ENCODE measurements at regions not wholly inside any gene's neighbourhood (a gene's known extent, or its start where the extent isn't known, plus 50 kb on each side); places are given as distances from the start of the nearest gene placed in this dataset.
"Not testable (repeated sequence)": the region's sequence is repeated elsewhere in the genome, so short reads cannot be mapped to it uniquely, and the experiment has no call there.

- Mint-ChIP-seq H3K4me3 (no peak overlapping the region), H3K36me3 (peaks cover 0 to 4% (median 0%) of the 10 kb centered on the region in 3 donors), H3K4me1 (no peaks in the 10 kb centered on the region), H3K27me3 (ENCODE audit: low read depth in 3 of 3) (peaks cover 0 to 1% (median 0%) of the 10 kb centered on the region in 3 donors), H3K9me3 (peaks cover 15 to 65% (median 40%) of the 10 kb centered on the region in 6 donors), H3K27ac (no peak overlapping the region)
- DNase-seq: no peak
Measured at GRCh38 chr1:79716447-79716846, 709.9 kb upstream of the ADGRL4 start.

GRCh38 chr1:79714664-79715063, 708.1 kb upstream of the ADGRL4 start:
- H3K4me3 Mint-ChIP-seq: no peak overlapping the region
- H3K27ac Mint-ChIP-seq: no peak overlapping the region
- H3K4me1 Mint-ChIP-seq: no peaks in the 10 kb centered on the region
- no peak for DNase-seq
- peaks cover 0 to under 1% (median 0%) of the 10 kb centered on the region in 3 donors for H3K36me3 Mint-ChIP-seq
- H3K9me3 Mint-ChIP-seq: peaks cover 11 to 67% (median 41%) of the 10 kb centered on the region in 6 donors
- H3K27me3 Mint-ChIP-seq (ENCODE audit: low read depth in 3 of 3): peaks cover 0 to 1% (median 0%) of the 10 kb centered on the region in 3 donors

- Mint-ChIP-seq H3K27me3 (ENCODE audit: low read depth in 3 of 3) (no peaks in the 10 kb centered on the region), H3K4me1 (no peaks in the 10 kb centered on the region), H3K36me3 (no peaks in the 10 kb centered on the region), H3K4me3 (no peak overlapping the region), H3K9me3 (peaks cover 10 to 61% (median 33%) of the 10 kb centered on the region in 6 donors), H3K27ac (no peak overlapping the region)
- DNase-seq: no peak
Measured at GRCh38 chr1:79711001-79711431, 704.5 kb upstream of the ADGRL4 start.

GRCh38 chr1:79708646-79709265, 702.2 kb upstream of the ADGRL4 start:
- Mint-ChIP-seq H3K36me3 (no peaks in the 10 kb centered on the region), H3K9me3 (peaks cover 21 to 64% (median 35%) of the 10 kb centered on the region in 6 donors), H3K4me3 (no peak overlapping the region), H3K27ac (no peak overlapping the region), H3K27me3 (ENCODE audit: low read depth in 3 of 3) (no peaks in the 10 kb centered on the region), H3K4me1 (no peaks in the 10 kb centered on the region)
- no peak for DNase-seq

GRCh38 chr1:79705218-79705617, 698.7 kb upstream of the ADGRL4 start:
- Mint-ChIP-seq H3K36me3 (no peaks in the 10 kb centered on the region), H3K27me3 (ENCODE audit: low read depth in 3 of 3) (no peaks in the 10 kb centered on the region), H3K4me1 (no peaks in the 10 kb centered on the region), H3K9me3 (peaks cover 30 to 59% (median 41%) of the 10 kb centered on the region in 6 donors), H3K4me3 (no peak overlapping the region), H3K27ac (no peak overlapping the region)
- no peak for DNase-seq

- no peaks in the 10 kb centered on the region for H3K4me1 Mint-ChIP-seq
- H3K27me3 Mint-ChIP-seq (ENCODE audit: low read depth in 3 of 3): no peaks in the 10 kb centered on the region
- H3K9me3 Mint-ChIP-seq: peaks cover 28 to 64% (median 44%) of the 10 kb centered on the region in 6 donors
- DNase-seq: no peak
- no peak overlapping the region for H3K4me3 Mint-ChIP-seq
- H3K27ac Mint-ChIP-seq: no peak overlapping the region
- H3K36me3 Mint-ChIP-seq: peaks cover 0 to 4% (median 1%) of the 10 kb centered on the region in 3 donors
Measured at GRCh38 chr1:79704067-79704466, 697.5 kb upstream of the ADGRL4 start.

- peaks cover 35 to 73% (median 52%) of the 10 kb centered on the region in 6 donors for H3K9me3 Mint-ChIP-seq
- H3K27ac Mint-ChIP-seq; DNase-seq; H3K36me3 Mint-ChIP-seq; H3K4me3 Mint-ChIP-seq; H3K4me1 Mint-ChIP-seq; H3K27me3 Mint-ChIP-seq (ENCODE audit: low read depth in 3 of 3): not testable (repeated sequence)
Measured at GRCh38 chr1:79702336-79702999, 695.9 kb upstream of the ADGRL4 start.

GRCh38 chr1:79695138-79695537, 688.6 kb upstream of the ADGRL4 start:
- H3K4me3 Mint-ChIP-seq: no peak overlapping the region
- no peak for DNase-seq
- peaks cover 0 to 4% (median 0%) of the 10 kb centered on the region in 3 donors for H3K27me3 Mint-ChIP-seq (ENCODE audit: low read depth in 3 of 3)
- H3K9me3 Mint-ChIP-seq: peaks cover 5 to 69% (median 50%) of the 10 kb centered on the region in 6 donors
- no peak overlapping the region for H3K27ac Mint-ChIP-seq
- H3K4me1 Mint-ChIP-seq: no peaks in the 10 kb centered on the region
- peaks cover 0 to 12% (median 6%) of the 10 kb centered on the region in 3 donors for H3K36me3 Mint-ChIP-seq

GRCh38 chr1:79694241-79694640, 687.7 kb upstream of the ADGRL4 start:
- Mint-ChIP-seq H3K36me3 (peaks cover 0 to 12% (median 2%) of the 10 kb centered on the region in 3 donors), H3K4me3 (no peak overlapping the region), H3K27me3 (ENCODE audit: low read depth in 3 of 3) (peaks cover 0 to 4% (median 0%) of the 10 kb centered on the region in 3 donors), H3K9me3 (peaks cover 5 to 70% (median 45%) of the 10 kb centered on the region in 6 donors), H3K4me1 (no peaks in the 10 kb centered on the region), H3K27ac (no peak overlapping the region)
- DNase-seq: no peak

- H3K27me3 Mint-ChIP-seq (ENCODE audit: low read depth in 3 of 3): peaks cover 0 to 4% (median 0%) of the 10 kb centered on the region in 3 donors
- peaks cover 5 to 70% (median 43%) of the 10 kb centered on the region in 6 donors for H3K9me3 Mint-ChIP-seq
- peaks cover 0 to 6% (median 2%) of the 10 kb centered on the region in 3 donors for H3K36me3 Mint-ChIP-seq
- DNase-seq: no peak
- H3K4me3 Mint-ChIP-seq: no peak overlapping the region
- no peak overlapping the region for H3K27ac Mint-ChIP-seq
- H3K4me1 Mint-ChIP-seq: no peaks in the 10 kb centered on the region
Measured at GRCh38 chr1:79693441-79694114, 687.0 kb upstream of the ADGRL4 start.

- H3K36me3 Mint-ChIP-seq: peaks cover 0 to 4% (median 2%) of the 10 kb centered on the region in 3 donors
- H3K27me3 Mint-ChIP-seq (ENCODE audit: low read depth in 3 of 3): peaks cover 0 to 4% (median 0%) of the 10 kb centered on the region in 3 donors
- no peak overlapping the region for H3K27ac Mint-ChIP-seq
- H3K9me3 Mint-ChIP-seq: peaks cover 2 to 70% (median 46%) of the 10 kb centered on the region in 6 donors
- no peak overlapping the region for H3K4me3 Mint-ChIP-seq
- H3K4me1 Mint-ChIP-seq: no peaks in the 10 kb centered on the region
- no peak for DNase-seq
Measured at GRCh38 chr1:79692519-79692918, 686.0 kb upstream of the ADGRL4 start.

- H3K27me3 Mint-ChIP-seq (ENCODE audit: low read depth in 3 of 3): peaks cover 0 to 2% (median 0%) of the 10 kb centered on the region in 3 donors
- no peak overlapping the region for H3K4me3 Mint-ChIP-seq
- no peaks in the 10 kb centered on the region for H3K4me1 Mint-ChIP-seq
- peaks cover 0 to 66% (median 39%) of the 10 kb centered on the region in 6 donors for H3K9me3 Mint-ChIP-seq
- peaks cover 0 to 7% (median 2%) of the 10 kb centered on the region in 3 donors for H3K36me3 Mint-ChIP-seq
- DNase-seq: no peak
- H3K27ac Mint-ChIP-seq: no peak overlapping the region
Measured at GRCh38 chr1:79688932-79689331, 682.4 kb upstream of the ADGRL4 start.

- no peaks in the 10 kb centered on the region for H3K4me1 Mint-ChIP-seq
- no peak for DNase-seq
- H3K27me3 Mint-ChIP-seq (ENCODE audit: low read depth in 3 of 3): peaks cover 0 to 2% (median 0%) of the 10 kb centered on the region in 3 donors
- H3K9me3 Mint-ChIP-seq: peaks cover 7 to 64% (median 38%) of the 10 kb centered on the region in 6 donors
- no peak overlapping the region for H3K4me3 Mint-ChIP-seq
- no peak overlapping the region for H3K27ac Mint-ChIP-seq
- peaks cover 0 to 7% (median 3%) of the 10 kb centered on the region in 3 donors for H3K36me3 Mint-ChIP-seq
Measured at GRCh38 chr1:79683420-79683819, 676.9 kb upstream of the ADGRL4 start.

GRCh38 chr1:79682478-79682877, 675.9 kb upstream of the ADGRL4 start:
- Mint-ChIP-seq H3K9me3 (peaks cover 8 to 63% (median 38%) of the 10 kb centered on the region in 6 donors), H3K36me3 (peaks cover 0 to 7% (median 3%) of the 10 kb centered on the region in 3 donors), H3K27me3 (ENCODE audit: low read depth in 3 of 3) (peaks cover 0 to 2% (median 2%) of the 10 kb centered on the region in 3 donors), H3K27ac (no peak overlapping the region), H3K4me3 (no peak overlapping the region), H3K4me1 (no peaks in the 10 kb centered on the region)
- no peak for DNase-seq
